T-cell (primary cell): ENCODE measurements at regions not wholly inside any gene's neighbourhood (a gene's known extent, or its start where the extent isn't known, plus 50 kb on each side); places are given as distances from the start of the nearest gene placed in this dataset.

Experiments
- ATAC-seq, 4 experiments: fragments of 200-7000 bp in 3 of 4; fragments of 150-1000 bp in 1 of 4; cut with Tn5 transposase; replicated peaks in 1 of 4; 1 replicate in 3 of 4; 2 replicates in 1 of 4; pipeline ENCODE4 v1.10.0; 2021; ENCODE audit warnings: moderate library complexity in 3 of 4, mild to moderate bottlenecking in 2 of 4, moderate number of reproducible peaks in 1 of 4
- CTCF ChIA-PET, 2 donors: fragments of 300-600 bp; sonication (Branson Sonifier 250); formaldehyde crosslinking; loops; one replicate each; lab custom pipeline; 2022; ENCODE audit warnings: antibody characterized with exemption in 2 of 2; lab: Charles Lee
- POLR2A ChIA-PET, 2 donors: fragments of 300-600 bp; sonication (Branson Sonifier 250); formaldehyde crosslinking; loops; one replicate each; lab custom pipeline; 2022; ENCODE audit warnings: antibody characterized with exemption in 2 of 2; lab: Charles Lee
- DNase-seq, 35 experiments: peaks; one replicate each; pipeline versions ENCODE4 v3.0.0 to v3.0.0-alpha.2; 2013 to 2023
- H3K27ac ChIP-seq: one replicate; pipeline ENCODE4 v1.5.1; 2013; ENCODE audit warnings: low read length
- H3K27me3 ChIP-seq, 2 experiments: replicated peaks in 1 of 2; 1 replicate in 1 of 2; 2 replicates in 1 of 2; pipeline versions ENCODE4 v1.6.1 to v1.7.0; 2013; ENCODE audit warnings: low read length in 1 of 2, mixed read lengths in 1 of 2; ENCODE audit not compliant: control insufficient read depth in 2 of 2, insufficient read depth in 2 of 2; ENCODE audit errors: extremely low read depth in 1 of 2
- H3K36me3 ChIP-seq, 2 donors: 1 replicate in 1 of 2; 2 replicates in 1 of 2; pipeline versions ENCODE4 v1.6.1 to v1.7.0; 2013; ENCODE audit warnings: low read length in 1 of 2; ENCODE audit not compliant: control insufficient read depth in 2 of 2, insufficient read depth in 1 of 2; ENCODE audit errors: extremely low read depth in 1 of 2
- H3K4me1 ChIP-seq, 2 experiments: 1 replicate in 1 of 2; 2 replicates in 1 of 2; pipeline versions ENCODE4 v1.6.1 to v1.7.0; 2013; ENCODE audit warnings: low read length in 2 of 2, mixed read lengths in 1 of 2; ENCODE audit not compliant: insufficient read depth in 2 of 2, control insufficient read depth in 1 of 2; ENCODE audit errors: extremely low read depth in 1 of 2
- H3K4me3 ChIP-seq, 2 donors: 1 replicate in 1 of 2; 2 replicates in 1 of 2; pipeline versions ENCODE4 v1.5.1 to v1.7.0; 2013; ENCODE audit warnings: mild to moderate bottlenecking in 2 of 2, low read length in 1 of 2, moderate library complexity in 1 of 2; ENCODE audit not compliant: control insufficient read depth in 1 of 2; ENCODE audit errors: extremely low read depth in 1 of 2
- H3K9me3 ChIP-seq: 2 replicates; pipeline ENCODE4 v1.7.0; 2013
- H3K27ac Mint-ChIP-seq, 2 donors: one replicate each; pipeline ENCODE4 v1.8.0; 2020 to 2021; ENCODE audit warnings: mild to moderate bottlenecking in 2 of 2, mixed read lengths in 2 of 2
- H3K27me3 Mint-ChIP-seq, 2 donors: one replicate each; pipeline ENCODE4 v1.8.0; 2021 to 2022; ENCODE audit warnings: mixed read lengths in 2 of 2
- H3K36me3 Mint-ChIP-seq: one replicate; pipeline ENCODE4 v1.8.0; 2021; ENCODE audit warnings: mixed read lengths
- H3K4me1 Mint-ChIP-seq, 3 donors: one replicate each; pipeline ENCODE4 v1.8.0; 2020 to 2022; ENCODE audit warnings: mixed read lengths in 3 of 3, mild to moderate bottlenecking in 1 of 3
- H3K4me3 Mint-ChIP-seq, 3 donors: one replicate each; pipeline ENCODE4 v1.8.0; 2020 to 2022; ENCODE audit warnings: mild to moderate bottlenecking in 3 of 3, mixed read lengths in 3 of 3, moderate library complexity in 3 of 3
- H3K9me3 Mint-ChIP-seq, 3 donors: one replicate each; pipeline ENCODE4 v1.8.0; 2020 to 2022; ENCODE audit warnings: mixed read lengths in 3 of 3
- WGBS: methylation state at CpG from one replicate; pipeline ENCODE4 v1.1.5; 2013; ENCODE audit warnings: missing lambda C conversion rate; ENCODE audit not compliant: insufficient coverage; 5-methylcytosine and 5-hydroxymethylcytosine counted together

DNA sequence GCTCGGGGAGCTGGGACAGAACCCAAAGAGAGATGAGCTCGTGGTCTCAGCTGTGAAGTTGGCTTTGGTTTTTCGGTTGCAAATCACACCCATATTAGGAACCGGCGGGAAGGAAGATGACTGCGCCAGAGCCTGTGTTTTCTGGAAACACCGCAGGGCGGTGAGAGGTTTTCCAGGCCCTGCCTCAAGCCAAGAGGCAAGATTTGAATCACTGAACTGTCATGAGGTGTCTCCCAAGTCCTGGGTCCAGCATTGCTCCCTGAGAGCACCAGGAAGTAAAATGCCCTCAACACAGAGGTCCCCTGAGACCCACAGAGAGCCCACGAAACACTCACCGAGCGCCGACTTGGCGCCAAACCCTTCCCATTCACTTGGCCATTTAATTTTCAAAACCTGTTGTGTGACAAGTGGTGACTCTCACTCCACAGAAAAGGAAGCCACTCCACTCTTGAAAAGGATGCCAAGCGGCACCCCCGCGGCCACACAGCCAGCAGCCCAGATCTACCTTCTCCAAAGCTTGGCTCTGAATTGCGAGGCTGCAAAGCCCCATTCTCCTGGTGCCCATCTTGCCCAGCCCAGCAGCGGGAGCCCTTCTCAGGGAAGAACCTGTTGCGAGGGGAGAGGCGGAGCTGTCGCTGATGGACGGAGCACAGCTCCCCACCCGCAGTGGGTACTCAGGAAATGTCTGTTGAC, 99.0 kb upstream of the RUNX3 start:
- H3K27ac Mint-ChIP-seq: peak overlapping the region; percentile 91 to 93
- Histone ChIP-seq H3K36me3 (no peaks in the 10 kb centered on the region), H3K9me3 (no peaks in the 10 kb centered on the region), H3K27ac (peak overlapping the region; percentile 94), H3K27me3 (no peaks in the 10 kb centered on the region), H3K4me3 (peak overlapping the region in 1 of 2 donors; percentile 10), H3K4me1 (peaks cover 39 to 100% of the 10 kb centered on the region in 2 experiments)
- no peaks in the 10 kb centered on the region for H3K9me3 Mint-ChIP-seq
- H3K27me3 Mint-ChIP-seq: no peaks in the 10 kb centered on the region
- peak in 1 of 35 experiments; percentile 54 for DNase-seq
- peaks cover 86 to 94% (median 92%) of the 10 kb centered on the region in 3 donors for H3K4me1 Mint-ChIP-seq
- CTCF ChIA-PET: interaction anchor here in 1 of 2 donors (0.6 to 1.2 kb wide), 2 partner anchors 97 to 107 kb away, joined by 4 read pairs; no protein-coding TSS in a partner anchor
- WGBS: 21% methylated on average over 13 of the region's 23 CpGs
- no peaks in the 10 kb centered on the region for H3K36me3 Mint-ChIP-seq
- ATAC-seq: no peak
- POLR2A ChIA-PET: interaction anchor here (0.5 to 1.0 kb wide), 4 partner anchors 13 to 1096 kb away, joined by 3 to 4 read pairs (median 4); no protein-coding TSS in a partner anchor
- H3K4me3 Mint-ChIP-seq: peak overlapping the region; percentile 28 to 75 (median 66)

DNA sequence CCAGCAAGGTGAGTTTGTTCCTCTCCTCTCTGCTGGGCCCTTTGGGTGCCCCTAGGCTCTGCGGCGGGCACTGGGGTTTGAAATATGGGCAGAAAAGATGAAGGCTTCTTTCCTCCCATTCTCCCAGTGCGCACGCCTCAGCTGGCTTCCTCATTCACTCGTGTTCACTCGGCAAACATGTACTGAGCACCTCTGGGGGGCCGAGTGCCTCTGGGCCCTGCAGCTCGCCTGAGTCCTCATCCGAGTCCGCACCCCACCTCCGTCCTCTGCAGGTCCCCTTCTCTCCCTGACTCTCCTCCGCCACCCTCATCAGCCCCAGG, 98.5 kb upstream of the RUNX3 start:
- POLR2A ChIA-PET: interaction anchor here in 1 of 2 donors (0.6 kb wide), 1 partner anchor 12 kb away, joined by 3 read pairs; no protein-coding TSS in a partner anchor
- Histone ChIP-seq H3K9me3 (no peaks in the 10 kb centered on the region), H3K4me3 (no peak overlapping the region), H3K27me3 (no peaks in the 10 kb centered on the region), H3K27ac (peak overlapping the region; percentile 94), H3K4me1 (peaks cover 43 to 100% of the 10 kb centered on the region in 2 experiments), H3K36me3 (no peaks in the 10 kb centered on the region)
- no peaks in the 10 kb centered on the region for H3K36me3 Mint-ChIP-seq
- H3K27ac Mint-ChIP-seq: peak overlapping the region; percentile 91 to 93
- peak overlapping the region; percentile 28 to 75 (median 66) for H3K4me3 Mint-ChIP-seq
- no peaks in the 10 kb centered on the region for H3K9me3 Mint-ChIP-seq
- CTCF ChIA-PET: interaction anchor here in 1 of 2 donors (0.6 kb wide), 1 partner anchor 106 kb away, joined by 4 read pairs; no protein-coding TSS in a partner anchor
- ATAC-seq (no peak), DNase-seq (no peak)
- H3K4me1 Mint-ChIP-seq: peaks cover 86 to 94% (median 92%) of the 10 kb centered on the region in 3 donors
- no peaks in the 10 kb centered on the region for H3K27me3 Mint-ChIP-seq
- 62% methylated on average over 5 of the region's 12 CpGs for WGBS

DNA sequence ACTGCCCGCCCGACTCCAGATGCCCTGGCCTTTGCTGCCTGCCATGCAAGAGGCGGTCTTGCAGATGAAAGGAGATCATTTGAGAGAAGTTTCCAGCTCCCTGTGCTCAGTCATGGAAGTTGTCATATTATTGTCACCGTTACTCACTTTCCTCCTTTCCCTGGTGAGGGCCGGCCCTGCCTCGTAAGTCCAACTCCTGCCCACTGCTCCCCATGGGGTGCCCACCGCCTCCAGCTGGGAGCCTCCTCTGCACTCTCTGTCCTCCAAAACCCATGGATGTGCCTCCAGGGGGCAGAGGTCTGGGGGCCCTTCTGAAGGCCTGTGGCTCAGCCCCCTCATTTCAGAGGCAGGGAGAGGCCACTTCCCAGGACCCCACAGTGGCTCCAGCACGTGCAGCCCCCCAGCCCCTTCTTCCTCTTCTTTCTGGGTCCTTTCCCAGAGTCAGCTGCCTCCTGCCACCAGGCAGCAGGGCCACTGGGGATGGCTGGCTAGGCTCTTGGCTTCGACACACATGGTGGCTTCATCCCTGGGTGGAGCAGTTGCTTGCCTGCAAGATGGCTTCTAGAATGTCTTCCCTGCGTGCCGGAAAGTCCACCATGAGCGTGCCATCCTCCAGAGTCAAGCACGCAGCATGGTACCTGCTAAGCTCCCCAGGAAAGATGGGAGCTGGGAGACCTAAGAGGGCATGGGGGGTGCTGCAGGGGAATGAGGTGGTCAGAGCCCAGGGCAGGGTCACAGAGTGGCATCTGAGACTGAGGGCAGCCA, 97.9 kb upstream of the RUNX3 start:
- no peaks in the 10 kb centered on the region for H3K27me3 ChIP-seq
- peak overlapping the region; percentile 94 for H3K27ac ChIP-seq
- H3K36me3 ChIP-seq: no peaks in the 10 kb centered on the region
- Mint-ChIP-seq H3K27me3 (no peaks in the 10 kb centered on the region), H3K4me3 (no peak overlapping the region), H3K9me3 (no peaks in the 10 kb centered on the region), H3K27ac (peak overlapping the region; percentile 55 to 71), H3K36me3 (no peaks in the 10 kb centered on the region), H3K4me1 (peaks cover 86 to 94% (median 92%) of the 10 kb centered on the region in 3 donors)
- WGBS: 94% methylated on average over 10 of the region's 13 CpGs
- CTCF ChIA-PET: interaction anchor here in 1 of 2 donors (0.6 kb wide), 1 partner anchor 106 kb away, joined by 4 read pairs; no protein-coding TSS in a partner anchor
- no peak for ATAC-seq
- no peaks in the 10 kb centered on the region for H3K9me3 ChIP-seq
- POLR2A ChIA-PET: no interaction called here
- no peak overlapping the region for H3K4me3 ChIP-seq
- DNase-seq: no peak
- H3K4me1 ChIP-seq: peaks cover 43 to 100% of the 10 kb centered on the region in 2 experiments

DNA sequence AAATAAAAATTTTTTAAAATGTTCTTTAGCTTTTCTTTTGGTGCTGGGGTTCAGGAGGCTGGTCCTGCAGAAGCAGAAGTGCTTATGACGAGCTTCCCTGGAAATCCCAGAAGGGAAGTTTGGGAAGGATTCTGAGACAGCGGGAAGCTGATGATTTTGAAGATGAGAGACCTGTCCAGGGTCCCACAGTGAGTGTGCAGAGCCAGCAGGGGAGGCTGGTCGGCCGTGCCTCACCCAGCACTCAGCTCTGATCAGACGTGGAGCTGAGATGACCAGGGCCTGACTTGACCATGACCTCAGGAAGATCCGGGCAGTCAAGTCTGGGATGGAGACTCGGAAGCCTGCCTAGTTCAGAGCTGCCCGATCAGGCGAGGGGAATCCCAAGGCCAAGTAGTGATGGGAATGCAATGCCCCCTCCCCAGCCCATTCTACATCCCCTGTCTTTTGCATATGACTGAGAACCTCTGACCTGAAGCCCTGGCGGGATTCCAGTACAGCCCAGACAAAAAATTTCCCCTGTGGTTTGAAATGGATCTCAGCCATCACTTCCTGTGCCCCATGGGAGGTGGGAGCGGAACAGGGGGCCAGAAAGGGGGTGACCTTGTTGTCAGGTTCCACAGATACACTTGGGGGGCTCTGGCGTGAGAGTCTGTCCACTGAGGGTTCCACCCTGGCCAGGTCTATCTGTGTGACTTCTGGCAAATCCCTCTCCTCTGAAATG, 96.8 kb upstream of the RUNX3 start:
- Histone ChIP-seq H3K9me3 (no peaks in the 10 kb centered on the region), H3K36me3 (no peaks in the 10 kb centered on the region), H3K4me3 (no peak overlapping the region), H3K27me3 (no peaks in the 10 kb centered on the region), H3K27ac (no peak overlapping the region), H3K4me1 (peaks cover 37 to 100% of the 10 kb centered on the region in 2 experiments)
- Mint-ChIP-seq H3K27me3 (no peaks in the 10 kb centered on the region), H3K4me3 (no peak overlapping the region), H3K27ac (peak overlapping the region; percentile 55 to 71), H3K4me1 (peaks cover 81 to 93% (median 88%) of the 10 kb centered on the region in 3 donors), H3K36me3 (no peaks in the 10 kb centered on the region), H3K9me3 (no peaks in the 10 kb centered on the region)
- WGBS: 92% methylated on average over 11 of the region's 12 CpGs
- ATAC-seq (no peak), DNase-seq (peak in 1 of 35 experiments; percentile 27)
- ChIA-PET POLR2A (interaction anchor here in 1 of 2 donors (0.5 kb wide), 1 partner anchor 62 kb away, joined by 7 read pairs; no protein-coding TSS in a partner anchor), CTCF (interaction anchor here in 1 of 2 donors (1.0 kb wide), 1 partner anchor 10 kb away, joined by 5 read pairs; no protein-coding TSS in a partner anchor)

DNA sequence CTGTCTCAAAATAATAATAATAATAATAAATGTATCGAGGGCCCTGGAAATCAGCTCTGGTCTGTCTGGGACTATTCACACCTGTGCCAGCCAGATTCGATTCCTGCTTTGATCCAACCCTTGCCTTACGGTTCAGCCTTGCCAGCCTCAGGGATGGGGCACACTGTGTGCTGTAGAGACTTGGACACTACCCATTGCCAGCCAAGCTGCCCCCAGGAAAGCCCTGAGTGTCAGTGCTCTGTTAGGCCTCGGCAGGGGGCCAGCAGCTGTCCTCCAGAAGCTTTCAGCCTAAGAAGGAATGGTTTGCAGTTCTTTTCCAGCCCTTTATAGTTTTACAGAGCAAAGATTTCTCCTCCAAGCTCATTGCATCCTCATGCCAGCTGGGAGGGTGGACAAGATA, 96.2 kb upstream of the RUNX3 start:
- ATAC-seq: no peak
- POLR2A ChIA-PET: no interaction called here
- CTCF ChIA-PET: interaction anchor here in 1 of 2 donors (1.0 kb wide), 1 partner anchor 10 kb away, joined by 5 read pairs; no protein-coding TSS in a partner anchor

More for the DNA sequence above, 96.2 kb upstream of the RUNX3 start:
- 93% methylated on average over 3 of the region's 4 CpGs for WGBS
- H3K4me1 Mint-ChIP-seq: peaks cover 81 to 93% (median 88%) of the 10 kb centered on the region in 3 donors
- Histone ChIP-seq H3K27ac (no peak overlapping the region), H3K4me3 (no peak overlapping the region), H3K27me3 (no peaks in the 10 kb centered on the region), H3K4me1 (peaks cover 41 to 100% of the 10 kb centered on the region in 2 experiments), H3K36me3 (no peaks in the 10 kb centered on the region), H3K9me3 (no peaks in the 10 kb centered on the region)
- H3K27ac Mint-ChIP-seq: peak overlapping the region in 1 of 2 donors; percentile 71
- H3K27me3 Mint-ChIP-seq: no peaks in the 10 kb centered on the region
- no peak for DNase-seq
- H3K4me3 Mint-ChIP-seq: no peak overlapping the region
- H3K9me3 Mint-ChIP-seq: no peaks in the 10 kb centered on the region
- H3K36me3 Mint-ChIP-seq: no peaks in the 10 kb centered on the region
